ENCODE measurements at regions not wholly inside any gene's neighbourhood (a gene's known extent, or its start where the extent isn't known, plus 50 kb on each side); places are given as distances from the start of the nearest gene placed in this dataset.

DNA sequence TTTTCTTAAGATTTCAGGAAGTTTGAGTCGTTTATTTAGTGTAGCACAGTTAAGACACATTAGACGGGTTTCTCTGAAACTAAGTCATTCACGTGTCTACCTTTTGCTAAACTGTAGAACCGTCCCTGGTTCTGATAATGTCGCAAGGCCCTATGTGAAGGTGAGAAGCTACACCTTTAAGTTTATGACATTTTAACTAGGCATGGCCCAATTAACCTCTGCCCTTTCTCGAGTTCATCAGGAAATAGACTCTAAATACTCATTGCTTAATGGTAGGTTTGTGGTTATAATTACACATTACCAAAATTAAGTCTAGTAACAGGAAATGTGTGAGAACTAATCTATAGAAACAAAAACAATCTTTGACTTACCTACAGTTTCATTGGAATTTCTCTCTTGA is 126.6 kb upstream of the FZD8 start:
- DNase-seq (ENCODE audit: extremely low spot score, unreplicated experiment), result no peak
- H3K27me3 Mint-ChIP-seq, result no peaks in the 10 kb centered on the region
- no peaks in the 10 kb centered on the region for H3K36me3 Mint-ChIP-seq
- TF ChIP-seq, protein P1, sequence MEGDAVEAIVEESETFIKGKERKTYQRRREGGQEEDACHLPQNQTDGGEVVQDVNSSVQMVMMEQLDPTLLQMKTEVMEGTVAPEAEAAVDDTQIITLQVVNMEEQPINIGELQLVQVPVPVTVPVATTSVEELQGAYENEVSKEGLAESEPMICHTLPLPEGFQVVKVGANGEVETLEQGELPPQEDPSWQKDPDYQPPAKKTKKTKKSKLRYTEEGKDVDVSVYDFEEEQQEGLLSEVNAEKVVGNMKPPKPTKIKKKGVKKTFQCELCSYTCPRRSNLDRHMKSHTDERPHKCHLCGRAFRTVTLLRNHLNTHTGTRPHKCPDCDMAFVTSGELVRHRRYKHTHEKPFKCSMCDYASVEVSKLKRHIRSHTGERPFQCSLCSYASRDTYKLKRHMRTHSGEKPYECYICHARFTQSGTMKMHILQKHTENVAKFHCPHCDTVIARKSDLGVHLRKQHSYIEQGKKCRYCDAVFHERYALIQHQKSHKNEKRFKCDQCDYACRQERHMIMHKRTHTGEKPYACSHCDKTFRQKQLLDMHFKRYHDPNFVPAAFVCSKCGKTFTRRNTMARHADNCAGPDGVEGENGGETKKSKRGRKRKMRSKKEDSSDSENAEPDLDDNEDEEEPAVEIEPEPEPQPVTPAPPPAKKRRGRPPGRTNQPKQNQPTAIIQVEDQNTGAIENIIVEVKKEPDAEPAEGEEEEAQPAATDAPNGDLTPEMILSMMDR (conservative IDR thresholded peaks at IDR 0.05), result no peak
- H3K9me3 Mint-ChIP-seq, result no peaks in the 10 kb centered on the region
- no peak overlapping the region for H3K27ac Mint-ChIP-seq
- no peak overlapping the region for H3K4me3 Mint-ChIP-seq
- H3K4me1 Mint-ChIP-seq (ENCODE audit: unreplicated experiment), result peaks cover 28% of the 10 kb centered on the region

DNA sequence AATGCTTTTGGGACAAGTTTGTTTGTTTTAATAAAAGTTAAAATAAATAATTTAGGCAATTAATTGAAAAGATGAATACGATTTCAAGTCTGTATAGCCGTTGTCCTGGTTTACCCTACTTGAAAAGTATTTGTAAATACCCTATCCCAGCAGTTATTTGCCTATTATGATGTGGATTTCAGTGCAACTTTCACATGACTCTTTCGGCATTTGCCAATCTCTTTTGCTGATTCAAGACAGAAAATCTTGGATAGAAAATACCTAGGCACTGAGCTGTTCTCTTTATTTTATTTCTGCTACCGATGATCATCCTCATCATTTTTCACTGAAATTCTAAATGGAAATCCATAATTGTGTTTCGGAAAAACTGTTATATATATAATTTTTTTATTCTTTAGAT is 125.9 kb upstream of the FZD8 start:
- Mint-ChIP-seq H3K36me3 (no peaks in the 10 kb centered on the region), H3K4me3 (no peak overlapping the region), H3K27me3 (no peaks in the 10 kb centered on the region), H3K27ac (no peak overlapping the region), H3K4me1 (ENCODE audit: unreplicated experiment) (peaks cover 28% of the 10 kb centered on the region), H3K9me3 (no peaks in the 10 kb centered on the region)
- DNase-seq (ENCODE audit: extremely low spot score, unreplicated experiment), result no peak
- TF ChIP-seq, protein P1 (conservative IDR thresholded peaks at IDR 0.05), result no peak

DNA sequence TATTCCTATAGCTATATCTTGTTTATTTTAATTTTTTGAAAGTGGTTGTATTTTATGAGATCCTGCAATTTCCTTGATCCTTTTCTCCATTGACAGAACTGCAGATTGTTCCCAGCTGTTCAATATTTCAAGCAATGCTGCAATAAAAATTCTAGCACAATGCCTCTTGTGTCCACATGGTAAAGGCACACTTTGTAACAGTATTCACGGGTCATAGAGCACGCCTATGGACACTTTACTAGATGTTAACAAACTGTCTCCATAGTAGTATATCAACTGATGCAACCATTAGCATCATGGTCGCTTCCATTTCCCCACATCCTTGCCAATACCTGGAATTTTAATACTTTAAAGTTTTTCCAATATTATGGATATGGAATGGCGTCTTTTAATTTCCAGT is 123.9 kb upstream of the FZD8 start:
- no peak for DNase-seq (ENCODE audit: extremely low spot score, unreplicated experiment)
- H3K27ac Mint-ChIP-seq, result no peak overlapping the region
- TF ChIP-seq, protein P1 (conservative IDR thresholded peaks at IDR 0.05), result no peak
- no peaks in the 10 kb centered on the region for H3K9me3 Mint-ChIP-seq
- H3K27me3 Mint-ChIP-seq, result no peaks in the 10 kb centered on the region
- peaks cover 25% of the 10 kb centered on the region for H3K4me1 Mint-ChIP-seq (ENCODE audit: unreplicated experiment)
- no peak overlapping the region for H3K4me3 Mint-ChIP-seq
- no peaks in the 10 kb centered on the region for H3K36me3 Mint-ChIP-seq

DNA sequence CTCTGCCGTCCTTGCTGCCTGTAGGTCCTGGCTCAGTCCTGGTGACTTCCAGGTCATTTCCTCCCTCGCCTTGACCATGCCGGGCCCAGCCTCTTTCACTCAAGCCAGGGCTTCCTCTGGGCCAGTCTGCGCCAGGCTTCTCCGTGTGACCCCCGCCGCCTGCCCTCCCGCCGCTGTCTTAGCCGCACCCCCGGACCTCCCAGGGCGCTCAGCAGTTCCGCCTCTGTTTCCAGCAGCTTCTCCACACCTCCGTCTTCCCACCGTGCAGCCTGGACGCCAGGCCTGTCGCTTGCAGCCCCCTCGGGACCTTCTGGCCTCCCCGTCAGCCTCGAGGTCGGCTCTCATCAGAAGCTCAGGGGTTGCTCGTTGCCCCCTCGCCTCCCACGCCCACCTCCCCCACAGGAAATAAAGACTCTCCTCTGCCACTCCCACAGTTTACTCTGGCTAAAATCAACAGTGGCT is 123.0 kb upstream of the FZD8 start:
- TF ChIP-seq, protein P1 (conservative IDR thresholded peaks at IDR 0.05), result no peak
- no peaks in the 10 kb centered on the region for H3K9me3 Mint-ChIP-seq
- H3K27me3 Mint-ChIP-seq, result peaks cover 3% of the 10 kb centered on the region
- H3K36me3 Mint-ChIP-seq, result no peaks in the 10 kb centered on the region
- H3K4me3 Mint-ChIP-seq, result peak overlapping the region; percentile 36
- H3K4me1 Mint-ChIP-seq (ENCODE audit: unreplicated experiment), result peaks cover 16% of the 10 kb centered on the region
- no peak for DNase-seq (ENCODE audit: extremely low spot score, unreplicated experiment)
- H3K27ac Mint-ChIP-seq, result no peak overlapping the region

DNA sequence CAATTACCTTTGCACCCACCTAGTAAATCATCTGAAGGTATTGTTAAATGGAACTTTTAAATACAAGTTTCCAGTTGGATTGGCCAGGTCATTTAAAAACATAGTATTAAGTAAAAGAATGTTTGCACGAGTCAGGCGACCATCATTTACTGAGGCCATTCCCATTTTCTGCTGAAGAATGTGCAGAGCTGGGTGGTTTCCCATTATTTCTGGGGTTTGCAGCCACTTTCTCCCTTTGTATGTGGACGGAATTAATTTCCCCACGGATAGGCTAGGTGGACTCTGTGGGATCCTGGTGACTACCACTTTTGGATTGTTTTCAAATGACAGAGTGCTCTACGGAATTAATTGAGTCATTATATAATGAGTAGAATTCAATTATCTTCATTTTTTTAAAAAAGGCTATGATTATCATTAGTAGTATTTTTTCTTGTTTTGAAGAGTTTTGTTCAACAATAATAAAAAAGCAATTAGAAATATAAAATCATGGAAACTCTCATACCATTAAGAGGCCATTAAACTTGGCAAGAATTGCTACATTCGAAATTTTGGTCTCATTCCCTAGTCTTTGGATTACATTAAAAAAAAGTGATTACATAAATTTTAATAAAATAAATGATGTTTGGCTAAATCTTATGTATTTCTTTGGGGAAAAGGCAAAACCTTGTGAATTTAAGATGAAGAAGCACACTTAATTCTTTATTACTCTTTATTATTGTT is 120.4 kb upstream of the FZD8 start:
- Mint-ChIP-seq H3K4me1 (ENCODE audit: unreplicated experiment) (peaks cover 7% of the 10 kb centered on the region), H3K4me3 (no peak overlapping the region)

More for the DNA sequence above, 120.4 kb upstream of the FZD8 start:
- Mint-ChIP-seq H3K27ac (no peak overlapping the region), H3K9me3 (no peaks in the 10 kb centered on the region), H3K27me3 (peaks cover 13% of the 10 kb centered on the region), H3K36me3 (no peaks in the 10 kb centered on the region)
- no peak for DNase-seq (ENCODE audit: extremely low spot score, unreplicated experiment)
- TF ChIP-seq, protein P1 (conservative IDR thresholded peaks at IDR 0.05), result no peak

Data from type B pancreatic cell (in vitro differentiated cells).